NCI-H146 treated with DMSO at 0.1 percent for 48 hours (cell line): ENCODE measurements at regions not wholly inside any gene's neighbourhood (a gene's known extent, or its start where the extent isn't known, plus 50 kb on each side); places are given as distances from the start of the nearest gene placed in this dataset.
"Not testable (repeated sequence)": the region's sequence is repeated elsewhere in the genome, so short reads cannot be mapped to it uniquely, and the experiment has no call there.

Experiments used
- DNase-seq: peaks from one replicate; lab custom pipeline; 2025; ENCODE audit not compliant: unreplicated experiment; lab: John Stamatoyannopoulos, UW

- no peak for DNase-seq
These were observed 218.7 kb upstream of the FERMT1 start for GRCh38 chr20:6341491-6341890.

GRCh38 chr20:6339176-6339575 lies 216.3 kb upstream of the FERMT1 start:
- DNase-seq = no peak

- DNase-seq = no peak
These were observed 210.3 kb upstream of the FERMT1 start for GRCh38 chr20:6333110-6333509.

GRCh38 chr20:6321235-6321634 lies 198.4 kb upstream of the FERMT1 start:
- not testable (repeated sequence) for DNase-seq

- DNase-seq = no peak
These were observed 189.2 kb upstream of the FERMT1 start for GRCh38 chr20:6311841-6312655.

- no peak for DNase-seq
These were observed 188.3 kb upstream of the FERMT1 start for GRCh38 chr20:6311097-6311496.

GRCh38 chr20:6305536-6305935 lies 182.7 kb upstream of the FERMT1 start:
- DNase-seq = no peak

- no peak for DNase-seq
These were observed 179.2 kb upstream of the FERMT1 start for GRCh38 chr20:6302041-6302440.

- no peak for DNase-seq
These were observed 176.6 kb upstream of the FERMT1 start for GRCh38 chr20:6299456-6299855.

GRCh38 chr20:6298049-6298448 lies 175.2 kb upstream of the FERMT1 start:
- DNase-seq = no peak

GRCh38 chr20:6295867-6296256 lies 173.0 kb upstream of the FERMT1 start:
- DNase-seq = no peak

- DNase-seq = no peak
These were observed 172.5 kb upstream of the FERMT1 start for GRCh38 chr20:6295127-6295866.

GRCh38 chr20:6287471-6287870 lies 164.6 kb upstream of the FERMT1 start:
- no peak for DNase-seq

GRCh38 chr20:6282642-6283041 lies 159.8 kb upstream of the FERMT1 start:
- DNase-seq = no peak

- peak; percentile 65 for DNase-seq
These were observed 154.9 kb upstream of the FERMT1 start for GRCh38 chr20:6277661-6278240.

- DNase-seq = not testable (repeated sequence)
These were observed 147.6 kb upstream of the FERMT1 start for GRCh38 chr20:6270404-6270803.

- no peak for DNase-seq
These were observed 146.5 kb upstream of the FERMT1 start for GRCh38 chr20:6269168-6269873.

- DNase-seq = peak; percentile 78
These were observed 142.5 kb upstream of the FERMT1 start for GRCh38 chr20:6265204-6265904.

- DNase-seq = no peak
These were observed 130.6 kb upstream of the FERMT1 start for GRCh38 chr20:6253396-6253795.

- no peak for DNase-seq
These were observed 122.6 kb upstream of the FERMT1 start for GRCh38 chr20:6245436-6245835.

- DNase-seq = no peak
These were observed 118.8 kb upstream of the FERMT1 start for GRCh38 chr20:6241591-6241990.
